Fibroblast of lung (primary cell): ENCODE measurements at regions not wholly inside any gene's neighbourhood (a gene's known extent, or its start where the extent isn't known, plus 50 kb on each side); places are given as distances from the start of the nearest gene placed in this dataset.

Experiments
- EZH2 ChIP-seq: IDR thresholded peaks from 2 replicates; pipeline ENCODE4 v1.5.1; 2012; ENCODE audit warnings: low read length, control low read depth, mild to moderate bottlenecking; ENCODE audit errors: missing control alignments
- TF ChIP-seq, protein P1 (sequence below), 2 donors: IDR thresholded peaks in 1 of 2; conservative IDR thresholded peaks in 1 of 2; 1 replicate in 1 of 2; 2 replicates in 1 of 2; pipeline ENCODE4 v1.5.1; 2011 to 2012; ENCODE audit warnings: low read length in 2 of 2, control low read depth in 1 of 2, inconsistent platforms in 1 of 2, low read depth in 1 of 2, mild to moderate bottlenecking in 1 of 2

GRCh38 chr2:177332992-177333388 is 59.6 kb upstream of the AGPS start:
- TF ChIP-seq, protein P1, sequence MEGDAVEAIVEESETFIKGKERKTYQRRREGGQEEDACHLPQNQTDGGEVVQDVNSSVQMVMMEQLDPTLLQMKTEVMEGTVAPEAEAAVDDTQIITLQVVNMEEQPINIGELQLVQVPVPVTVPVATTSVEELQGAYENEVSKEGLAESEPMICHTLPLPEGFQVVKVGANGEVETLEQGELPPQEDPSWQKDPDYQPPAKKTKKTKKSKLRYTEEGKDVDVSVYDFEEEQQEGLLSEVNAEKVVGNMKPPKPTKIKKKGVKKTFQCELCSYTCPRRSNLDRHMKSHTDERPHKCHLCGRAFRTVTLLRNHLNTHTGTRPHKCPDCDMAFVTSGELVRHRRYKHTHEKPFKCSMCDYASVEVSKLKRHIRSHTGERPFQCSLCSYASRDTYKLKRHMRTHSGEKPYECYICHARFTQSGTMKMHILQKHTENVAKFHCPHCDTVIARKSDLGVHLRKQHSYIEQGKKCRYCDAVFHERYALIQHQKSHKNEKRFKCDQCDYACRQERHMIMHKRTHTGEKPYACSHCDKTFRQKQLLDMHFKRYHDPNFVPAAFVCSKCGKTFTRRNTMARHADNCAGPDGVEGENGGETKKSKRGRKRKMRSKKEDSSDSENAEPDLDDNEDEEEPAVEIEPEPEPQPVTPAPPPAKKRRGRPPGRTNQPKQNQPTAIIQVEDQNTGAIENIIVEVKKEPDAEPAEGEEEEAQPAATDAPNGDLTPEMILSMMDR (conservative IDR thresholded peaks at IDR 0.05 in 1 of 2, IDR thresholded peaks at IDR 0.05 in 1 of 2; ENCODE audit: low read depth in 1 of 2, low read length in 2 of 2): no peak
- TF ChIP-seq EZH2: no peak
